MM.1S (cell line): ENCODE measurements at regions not wholly inside any gene's neighbourhood (a gene's known extent, or its start where the extent isn't known, plus 50 kb on each side); places are given as distances from the start of the nearest gene placed in this dataset.

Experiments used
- EZH2phosphoT487 ChIP-seq: fragments of 300-600 bp; sonication (generic); IDR thresholded peaks from 2 replicates; pipeline ENCODE4 v1.6.1; 2018; ENCODE audit warnings: antibody characterized with exemption, low read length
- TF ChIP-seq, protein P1 (sequence below): fragments of 300-600 bp; sonication (generic); IDR thresholded peaks from 2 replicates; pipeline ENCODE4 v1.5.1; 2016; ENCODE audit warnings: antibody characterized with exemption, low read length, mixed read lengths

- TF ChIP-seq, protein P1, sequence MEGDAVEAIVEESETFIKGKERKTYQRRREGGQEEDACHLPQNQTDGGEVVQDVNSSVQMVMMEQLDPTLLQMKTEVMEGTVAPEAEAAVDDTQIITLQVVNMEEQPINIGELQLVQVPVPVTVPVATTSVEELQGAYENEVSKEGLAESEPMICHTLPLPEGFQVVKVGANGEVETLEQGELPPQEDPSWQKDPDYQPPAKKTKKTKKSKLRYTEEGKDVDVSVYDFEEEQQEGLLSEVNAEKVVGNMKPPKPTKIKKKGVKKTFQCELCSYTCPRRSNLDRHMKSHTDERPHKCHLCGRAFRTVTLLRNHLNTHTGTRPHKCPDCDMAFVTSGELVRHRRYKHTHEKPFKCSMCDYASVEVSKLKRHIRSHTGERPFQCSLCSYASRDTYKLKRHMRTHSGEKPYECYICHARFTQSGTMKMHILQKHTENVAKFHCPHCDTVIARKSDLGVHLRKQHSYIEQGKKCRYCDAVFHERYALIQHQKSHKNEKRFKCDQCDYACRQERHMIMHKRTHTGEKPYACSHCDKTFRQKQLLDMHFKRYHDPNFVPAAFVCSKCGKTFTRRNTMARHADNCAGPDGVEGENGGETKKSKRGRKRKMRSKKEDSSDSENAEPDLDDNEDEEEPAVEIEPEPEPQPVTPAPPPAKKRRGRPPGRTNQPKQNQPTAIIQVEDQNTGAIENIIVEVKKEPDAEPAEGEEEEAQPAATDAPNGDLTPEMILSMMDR = no peak
- no peak for TF ChIP-seq EZH2phosphoT487
Observed at GRCh38 chr13:79992111-79992510, 348.8 kb downstream of the SPRY2 start.
